GM12892 (cell line): ENCODE measurements at regions not wholly inside any gene's neighbourhood (a gene's known extent, or its start where the extent isn't known, plus 50 kb on each side); places are given as distances from the start of the nearest gene placed in this dataset.

ENCODE experiments used
- DNase-seq: peaks from one replicate; pipeline ENCODE4 v3.0.0; 2011; ENCODE audit not compliant: insufficient read length
- FAIRE-seq: peaks from 2 replicates; lab custom pipeline; 2011; peaks lifted over from hg19 to GRCh38; lab: Jason Lieb, UNC
- POLR2A ChIP-seq: IDR thresholded peaks from 2 replicates; pipeline ENCODE4 v1.6.1; 2011; ENCODE audit warnings: low read depth, low read length, control low read depth
- POLR2AphosphoS5 ChIP-seq: IDR thresholded peaks from 2 replicates; pipeline ENCODE4 v1.6.1; 2011; ENCODE audit warnings: low read depth, low read length, control low read depth
- TAF1 ChIP-seq: IDR thresholded peaks from 2 replicates; pipeline ENCODE4 v1.6.1; 2011; ENCODE audit warnings: low read depth, mild to moderate bottlenecking, control low read depth, low read length, borderline replicate concordance

DNA sequence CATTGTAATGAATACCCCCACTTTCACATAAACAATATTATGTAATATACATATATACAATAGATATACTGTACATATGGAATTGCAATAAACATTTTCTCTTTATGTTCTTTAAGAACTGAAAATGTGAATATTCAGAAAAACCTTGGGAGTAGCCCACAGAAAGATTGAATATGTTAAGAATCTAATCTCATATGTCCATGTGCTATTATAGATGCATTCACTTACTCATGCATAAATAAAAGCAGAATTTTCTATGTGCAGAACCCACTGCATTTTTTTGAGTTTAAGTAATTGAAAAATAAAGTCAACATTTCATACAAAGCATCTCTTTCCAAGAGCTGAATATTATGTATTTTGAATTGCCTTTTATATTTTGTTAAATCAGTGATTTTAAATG is 902.3 kb downstream of the PCDH19 start:
- FAIRE-seq (no peak), DNase-seq (no peak)
- TF ChIP-seq TAF1 (no peak), POLR2A (no peak)

DNA sequence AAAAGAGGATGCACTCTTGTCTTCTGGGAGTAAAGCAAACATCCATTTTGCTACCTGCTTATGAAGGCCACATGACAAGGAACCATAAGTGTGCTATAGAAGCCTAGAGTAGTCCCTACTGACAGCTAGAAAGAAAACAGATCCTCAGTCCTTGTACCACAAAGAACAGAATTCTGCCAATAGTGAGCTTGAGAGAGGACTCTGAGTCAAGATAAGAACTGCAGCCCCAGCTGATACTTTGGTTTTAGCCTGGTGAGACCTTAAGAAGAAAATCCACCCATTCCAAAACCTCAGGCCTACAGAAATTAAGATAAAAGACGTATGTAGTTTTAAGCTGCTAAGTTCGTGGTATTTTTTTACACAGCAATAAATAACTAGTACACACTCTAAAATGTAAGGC is 914.6 kb downstream of the PCDH19 start:
- no peak for TF ChIP-seq POLR2AphosphoS5
- TF ChIP-seq TAF1 = no peak
- no peak for TF ChIP-seq POLR2A
- DNase-seq (no peak), FAIRE-seq (no peak)

DNA sequence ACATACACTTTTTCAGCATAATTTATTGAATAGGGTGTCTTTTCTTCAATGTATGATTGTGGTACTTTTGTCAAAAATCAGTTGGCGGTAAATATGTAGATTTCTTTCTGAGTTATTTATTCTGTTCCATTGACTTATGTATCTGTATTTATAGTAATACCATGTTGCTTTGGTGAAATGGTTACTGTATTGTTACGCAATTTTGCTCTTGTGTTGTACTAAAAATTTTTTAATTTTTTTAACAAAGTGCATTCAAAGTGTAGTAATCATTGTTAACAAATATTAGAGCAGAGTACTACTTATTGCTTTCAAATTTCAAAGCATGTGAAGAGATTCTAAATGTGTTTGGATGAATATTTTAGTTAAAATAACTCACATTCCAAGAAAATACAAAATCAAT is 915.4 kb downstream of the PCDH19 start:
- TF ChIP-seq TAF1 (no peak), POLR2A (no peak), POLR2AphosphoS5 (no peak)
- FAIRE-seq = no peak
- no peak for DNase-seq

DNA sequence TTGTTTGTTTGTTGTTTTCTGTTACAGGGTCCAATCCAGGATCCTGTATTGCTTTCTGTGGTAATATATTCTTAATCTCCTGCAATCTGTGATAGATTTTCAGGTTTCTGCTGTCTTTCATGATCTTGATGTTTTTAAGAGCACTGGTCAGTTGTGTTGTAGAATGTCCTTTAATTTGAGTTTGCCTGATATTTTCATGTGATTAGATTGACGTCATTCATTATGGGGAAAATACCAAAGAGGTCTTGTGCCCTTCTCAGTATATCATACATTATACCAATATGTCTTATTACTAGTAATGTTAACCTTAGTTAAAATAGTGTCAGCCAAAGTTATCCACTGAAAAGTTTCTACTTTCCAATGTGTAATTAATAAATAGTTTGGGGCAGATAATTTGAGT is 929.3 kb downstream of the PCDH19 start:
- no peak for FAIRE-seq
- TF ChIP-seq POLR2AphosphoS5 = no peak
- no peak for TF ChIP-seq TAF1
- no peak for TF ChIP-seq POLR2A

DNA sequence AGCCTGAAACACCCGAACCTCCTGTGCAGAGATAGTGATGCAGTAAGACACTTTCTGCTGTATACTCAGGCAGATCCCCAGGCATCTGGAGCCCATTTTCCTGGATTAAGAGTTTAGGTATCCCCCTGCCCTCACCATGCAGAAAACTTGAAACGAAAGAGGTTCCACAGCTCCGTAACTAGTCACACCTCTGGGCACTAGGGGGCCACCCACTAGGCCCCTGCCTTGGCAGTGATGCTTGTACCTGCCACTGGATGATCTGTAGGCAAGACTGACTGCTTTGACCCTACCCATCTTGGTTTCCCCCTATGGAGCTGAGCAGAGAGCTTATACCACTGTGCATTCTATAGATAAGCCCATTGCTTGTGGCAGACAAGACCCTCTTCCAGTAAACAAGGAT is 940.6 kb downstream of the PCDH19 start:
- DNase-seq (no peak), FAIRE-seq (no peak)
- no peak for TF ChIP-seq POLR2AphosphoS5
- no peak for TF ChIP-seq TAF1
- TF ChIP-seq POLR2A = no peak

More for the DNA sequence above, 929.3 kb downstream of the PCDH19 start:
- DNase-seq = no peak

DNA sequence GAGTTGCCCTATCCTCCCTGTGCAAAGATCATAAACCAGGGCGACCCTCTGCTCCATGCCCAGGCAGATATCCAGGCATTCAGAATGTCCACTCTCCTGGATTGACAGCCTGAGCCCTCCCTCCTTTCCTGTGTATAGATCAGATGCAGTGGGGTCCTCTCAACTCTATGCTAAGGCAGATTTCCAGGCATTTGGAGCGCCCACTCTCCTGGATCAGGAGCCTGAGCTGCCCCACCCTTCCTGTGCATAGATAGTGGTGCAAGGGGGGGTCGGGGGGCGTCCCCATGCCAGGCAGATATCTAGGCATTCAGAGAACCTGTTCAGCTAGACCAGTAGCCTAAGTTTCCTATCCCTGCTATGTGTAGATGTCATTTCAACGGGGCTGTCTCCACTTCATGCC is 941.1 kb downstream of the PCDH19 start:
- DNase-seq = no peak
- FAIRE-seq = no peak
- no peak for TF ChIP-seq POLR2AphosphoS5
- no peak for TF ChIP-seq POLR2A
- no peak for TF ChIP-seq TAF1

DNA sequence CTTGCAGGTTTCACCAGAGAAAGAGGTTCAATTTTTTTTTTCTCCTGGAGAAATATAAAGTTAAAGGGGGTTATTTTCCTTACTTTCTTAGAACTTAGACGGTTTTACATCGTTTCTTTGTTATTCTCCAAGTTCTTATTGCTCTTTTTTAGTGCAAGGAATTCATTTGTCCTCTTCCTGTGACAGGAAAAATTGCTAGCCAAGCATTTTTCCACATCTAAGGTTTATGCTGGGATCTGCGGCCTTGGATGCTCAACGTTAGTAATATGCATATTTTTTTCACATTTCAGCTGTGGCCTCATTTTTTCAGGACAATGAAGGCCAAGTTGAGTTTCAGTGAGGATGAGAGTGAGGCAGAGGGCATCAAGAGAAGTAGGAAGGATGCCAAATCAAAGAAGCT is 948.9 kb downstream of the PCDH19 start:
- no peak for FAIRE-seq
- TF ChIP-seq TAF1 (no peak), POLR2A (no peak), POLR2AphosphoS5 (no peak)

DNA sequence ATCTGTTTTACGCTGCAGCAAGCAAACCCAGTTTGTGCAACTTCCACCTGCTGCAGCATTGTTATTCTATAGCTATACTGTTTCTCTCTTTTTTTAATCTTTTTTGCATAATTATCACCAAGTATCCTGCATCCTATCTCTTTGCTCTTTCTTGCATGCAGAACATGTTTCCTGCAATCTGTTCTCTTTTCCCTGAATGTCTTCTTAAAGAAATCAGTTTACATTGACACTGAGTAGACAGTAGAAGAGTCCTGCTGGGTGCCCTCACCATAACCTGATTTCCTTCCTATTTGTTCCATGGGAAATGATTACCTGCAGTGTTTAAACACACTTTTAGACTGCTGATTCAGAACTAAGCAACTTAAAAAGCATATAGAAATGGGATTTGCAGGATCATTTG is 964.7 kb downstream of the PCDH19 start:
- FAIRE-seq = no peak
- DNase-seq = no peak
- no peak for TF ChIP-seq POLR2AphosphoS5
- TF ChIP-seq TAF1 = no peak

More for the DNA sequence above, 948.9 kb downstream of the PCDH19 start:
- DNase-seq = no peak

DNA sequence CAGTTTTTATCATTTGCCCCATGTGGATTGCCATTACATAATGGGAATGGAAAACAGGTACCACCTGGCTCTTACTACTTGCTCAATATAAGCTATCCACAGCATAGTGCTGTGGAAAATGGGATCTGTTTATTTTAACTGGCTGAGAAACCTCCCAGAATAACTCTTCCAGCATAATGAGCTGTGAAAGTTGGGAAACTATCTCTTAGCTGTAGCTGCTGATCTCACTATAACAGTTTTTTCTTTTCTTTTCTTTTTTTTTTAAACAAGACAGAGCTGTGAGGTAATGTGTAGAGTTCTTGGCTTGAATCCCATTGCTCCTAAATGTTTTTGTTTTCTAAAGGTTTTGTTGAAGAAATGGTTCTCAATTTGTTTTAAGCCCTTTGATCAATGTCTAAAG is 988.3 kb downstream of the PCDH19 start:
- DNase-seq (no peak), FAIRE-seq (no peak)
- TF ChIP-seq TAF1 (no peak), POLR2AphosphoS5 (no peak), POLR2A (no peak)

DNA sequence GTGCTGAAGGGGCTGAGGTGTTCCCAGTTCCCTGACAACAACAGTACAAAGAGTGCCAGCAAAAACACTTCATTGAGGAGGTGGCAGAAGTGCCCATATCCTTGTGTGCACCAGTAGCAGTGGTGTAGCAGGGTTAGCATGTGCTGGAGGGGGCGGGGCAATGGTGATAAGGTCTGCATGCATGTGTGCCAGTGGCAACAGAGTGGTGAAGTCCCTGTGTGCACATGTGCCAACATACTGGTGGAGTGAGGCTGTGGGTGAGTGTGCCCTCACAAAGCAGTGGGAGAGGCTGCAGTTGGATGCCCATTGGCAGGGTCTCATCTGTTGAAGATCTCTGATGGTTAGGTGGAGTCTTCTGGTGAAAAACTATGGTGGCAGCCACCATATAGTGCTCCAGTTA is 994.6 kb downstream of the PCDH19 start:
- no peak for TF ChIP-seq POLR2A
- TF ChIP-seq TAF1 = no peak
- no peak for TF ChIP-seq POLR2AphosphoS5
- FAIRE-seq = no peak
- no peak for DNase-seq

DNA sequence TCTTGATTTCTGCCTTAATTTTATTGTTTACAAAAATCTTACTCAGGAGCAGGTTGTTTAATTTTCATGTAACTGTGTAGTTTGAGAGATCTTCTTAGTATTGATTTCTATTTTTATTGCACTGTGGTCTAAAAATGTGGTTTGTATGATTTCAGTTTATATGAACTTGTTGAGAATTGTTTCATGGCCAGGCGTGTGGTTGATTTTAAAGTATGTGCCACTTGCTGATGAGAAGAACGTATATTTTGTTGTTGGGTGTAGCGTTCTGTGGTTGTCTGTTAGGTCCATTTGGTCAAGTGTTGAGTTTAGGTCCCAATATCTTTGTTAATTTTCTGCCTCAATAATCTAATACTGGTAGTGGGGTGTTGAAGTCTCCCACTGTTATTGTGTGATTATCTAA is 996.8 kb downstream of the PCDH19 start:
- FAIRE-seq = no peak

DNA sequence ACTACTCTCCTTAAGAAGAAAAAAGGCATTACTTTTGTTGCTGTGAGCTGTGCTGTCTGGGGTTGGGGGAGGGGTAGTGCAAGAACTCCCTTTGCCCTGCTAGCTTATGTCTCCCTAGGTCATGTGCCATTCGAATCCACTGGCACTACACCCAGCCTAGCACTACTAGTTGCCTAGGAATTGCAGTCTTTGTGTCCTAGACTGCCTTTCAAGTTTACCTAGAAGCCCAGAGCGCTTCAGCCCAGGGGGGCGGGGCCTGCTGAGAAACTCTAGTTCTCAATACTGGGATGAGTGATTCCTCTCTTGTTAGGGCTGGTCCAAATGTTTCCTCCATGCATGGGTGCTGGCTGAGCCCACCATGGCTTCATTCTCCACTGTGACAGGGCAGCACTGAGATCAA is 1011.5 kb downstream of the PCDH19 start:
- no peak for FAIRE-seq
- TF ChIP-seq TAF1 (no peak), POLR2A (no peak), POLR2AphosphoS5 (no peak)
- DNase-seq = no peak

More for the DNA sequence above, 996.8 kb downstream of the PCDH19 start:
- no peak for DNase-seq
- no peak for TF ChIP-seq POLR2A
- no peak for TF ChIP-seq POLR2AphosphoS5
- no peak for TF ChIP-seq TAF1

DNA sequence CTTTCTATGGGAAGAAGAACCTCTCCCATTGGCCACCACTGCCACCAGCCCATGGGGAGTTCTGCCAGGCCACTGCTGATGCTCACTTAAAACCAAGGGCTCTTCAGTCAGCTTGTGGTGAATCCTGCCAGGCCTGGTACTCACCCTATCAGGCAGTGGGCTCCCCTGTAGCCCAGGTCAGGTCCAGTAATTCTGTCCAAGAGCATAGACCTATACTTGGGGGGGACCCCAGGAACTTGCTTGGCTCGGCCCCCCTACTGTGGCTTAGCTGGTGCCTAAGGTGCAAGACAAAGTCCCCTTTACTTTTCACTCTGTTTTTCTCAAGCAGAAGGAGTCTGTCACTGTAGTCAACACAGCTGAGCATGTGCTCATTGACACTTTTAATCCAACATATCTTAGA is 1012.2 kb downstream of the PCDH19 start:
- TF ChIP-seq POLR2AphosphoS5 = no peak
- TF ChIP-seq POLR2A = no peak
- no peak for TF ChIP-seq TAF1
- FAIRE-seq (no peak), DNase-seq (no peak)

DNA sequence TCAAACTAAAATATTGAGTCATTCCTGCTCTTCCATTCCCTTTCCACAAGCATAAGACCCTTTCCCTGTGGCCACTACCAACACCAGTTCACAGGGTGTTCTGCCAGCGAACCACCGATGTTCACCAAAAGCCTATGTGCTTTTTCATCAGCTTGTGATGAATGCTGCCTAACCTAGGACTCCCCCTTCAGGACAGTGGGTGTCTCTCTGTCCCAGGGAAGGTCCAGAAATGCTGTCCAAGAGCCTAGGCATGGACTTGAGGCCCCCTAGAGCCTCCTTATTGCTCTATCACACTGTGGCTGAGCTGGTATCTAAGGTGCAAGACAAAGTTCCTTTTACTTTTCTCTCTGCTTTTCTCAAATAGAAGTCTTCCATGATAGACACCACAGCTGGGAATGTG is 1015.6 kb downstream of the PCDH19 start:
- no peak for DNase-seq
- TF ChIP-seq POLR2AphosphoS5 (no peak), POLR2A (no peak), TAF1 (no peak)

More for the DNA sequence above, 1015.6 kb downstream of the PCDH19 start:
- FAIRE-seq = no peak
